Mesodermal cell (in vitro differentiated cells): ENCODE measurements at regions not wholly inside any gene's neighbourhood (a gene's known extent, or its start where the extent isn't known, plus 50 kb on each side); places are given as distances from the start of the nearest gene placed in this dataset.
A peak's percentile ranks its signal among the peaks of the same experiment; 100 is the strongest.
"Not testable (repeated sequence)": the region's sequence is repeated elsewhere in the genome, so short reads cannot be mapped to it uniquely, and the experiment has no call there.

Experiments used
- H3K27ac ChIP-seq: 2 replicates; pipeline ENCODE4 v1.7.0; 2013; ENCODE audit warnings: mild to moderate bottlenecking, low read depth, low read length, moderate library complexity; ENCODE audit not compliant: severe bottlenecking
- H3K36me3 ChIP-seq: 2 replicates; pipeline ENCODE4 v1.7.1; 2013; ENCODE audit warnings: mild to moderate bottlenecking, low read length, moderate library complexity; ENCODE audit not compliant: control insufficient read depth, insufficient read depth
- H3K4me1 ChIP-seq: one replicate; pipeline ENCODE4 v1.7.1; 2013; ENCODE audit warnings: mild to moderate bottlenecking, low read length; ENCODE audit not compliant: insufficient read depth, control insufficient read depth, poor library complexity, severe bottlenecking
- H3K4me3 ChIP-seq: 2 replicates; pipeline ENCODE4 v1.7.0; 2013; ENCODE audit warnings: low read length, control low read depth, mild to moderate bottlenecking; ENCODE audit not compliant: insufficient read depth, poor library complexity, severe bottlenecking; ENCODE audit errors: extremely low read depth
- H3K9me3 ChIP-seq: 2 replicates; pipeline ENCODE4 v1.7.1; 2013; ENCODE audit warnings: mild to moderate bottlenecking, low read length, moderate library complexity; ENCODE audit not compliant: control insufficient read depth
- WGBS, 2 experiments: methylation state at CpG; one replicate each; pipeline ENCODE4 v1.1.5; 2013; ENCODE audit warnings: missing lambda C conversion rate in 2 of 2; ENCODE audit not compliant: insufficient coverage in 2 of 2; 5-methylcytosine and 5-hydroxymethylcytosine counted together

DNA sequence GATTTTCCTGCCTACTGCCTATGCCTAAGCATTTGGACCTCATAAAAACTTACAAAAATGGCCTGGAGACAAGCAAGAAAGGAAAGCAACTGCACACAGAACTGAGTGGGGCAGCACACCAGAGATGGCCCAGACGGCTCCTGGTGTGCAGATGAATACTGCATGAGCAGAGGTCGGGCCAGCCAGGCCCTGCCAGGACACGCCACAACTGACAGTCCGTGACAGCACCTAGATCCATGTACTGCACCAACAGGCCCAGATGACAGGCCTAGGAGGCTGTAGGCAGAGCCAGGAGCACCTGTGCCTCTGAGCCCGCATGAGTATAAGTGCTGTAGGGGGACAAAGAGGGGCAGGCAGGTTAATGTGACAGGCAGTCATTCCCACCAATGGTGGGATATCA lies 160.2 kb downstream of the IGLL1 start:
- peaks cover 16% of the 10 kb centered on the region for H3K4me1 ChIP-seq
- no peak overlapping the region for H3K4me3 ChIP-seq
- H3K9me3 ChIP-seq = no peaks in the 10 kb centered on the region
- 88% methylated on average over 5 of the region's 5 CpGs for WGBS, 2 experiments
- H3K27ac ChIP-seq = no peak overlapping the region
- no peaks in the 10 kb centered on the region for H3K36me3 ChIP-seq

DNA sequence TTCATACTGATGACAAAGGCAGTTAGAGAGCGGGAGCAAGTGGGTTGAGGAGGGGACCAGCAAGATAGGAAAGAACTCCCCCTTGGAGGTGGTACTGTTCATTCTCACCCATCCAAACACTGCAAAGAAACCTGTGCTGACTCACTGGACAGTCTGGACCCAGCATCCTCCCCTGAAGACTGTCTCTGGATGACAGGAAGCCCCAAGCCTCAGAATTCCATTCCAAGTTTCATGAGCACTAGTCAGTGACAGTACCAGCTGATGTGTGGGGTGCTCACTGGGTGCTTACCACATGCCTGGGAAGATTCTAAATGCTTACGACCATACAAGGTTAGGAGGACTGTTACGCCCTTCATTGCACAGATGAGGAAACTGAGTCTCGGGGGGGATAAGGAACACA lies 160.9 kb downstream of the IGLL1 start:
- no peaks in the 10 kb centered on the region for H3K36me3 ChIP-seq
- no peak overlapping the region for H3K27ac ChIP-seq
- no peaks in the 10 kb centered on the region for H3K9me3 ChIP-seq
- no peak overlapping the region for H3K4me3 ChIP-seq
- H3K4me1 ChIP-seq = peaks cover 16% of the 10 kb centered on the region
- 92 to 95% methylated on average over 3 of the region's 4 CpGs for WGBS, 2 experiments

DNA sequence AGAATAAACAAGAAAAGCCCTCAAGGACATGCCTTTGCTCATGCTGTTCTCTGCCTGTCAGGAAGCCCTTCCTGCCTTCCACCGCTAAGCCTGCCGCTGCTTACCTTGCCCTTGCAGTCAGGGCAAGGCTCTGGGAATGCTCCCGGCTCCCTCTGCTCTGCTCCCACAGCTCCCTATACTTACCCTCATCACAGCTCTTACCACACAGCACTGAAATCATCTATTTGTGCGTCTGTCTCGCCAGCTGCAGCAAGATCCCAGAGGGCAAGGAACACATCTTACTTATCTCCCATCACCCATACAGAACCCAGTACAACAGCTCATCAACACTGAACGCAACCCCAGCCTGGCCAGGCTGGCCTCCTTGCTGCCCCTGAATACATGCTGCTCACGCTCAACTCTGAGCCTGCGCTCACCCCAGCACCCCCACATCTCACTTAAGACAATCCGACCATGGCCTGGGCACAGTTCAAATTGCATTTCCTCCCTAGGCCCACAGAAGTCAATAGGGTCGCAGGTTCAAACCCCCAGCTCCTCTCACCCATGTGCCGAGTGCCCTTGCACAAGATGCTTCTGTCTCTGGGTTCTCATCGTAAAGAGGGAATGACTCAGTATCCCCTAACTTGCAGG lies 161.8 kb downstream of the IGLL1 start:
- Histone ChIP-seq H3K36me3 (no peaks in the 10 kb centered on the region), H3K9me3 (no peaks in the 10 kb centered on the region), H3K4me1 (peaks cover 16% of the 10 kb centered on the region), H3K27ac (peak overlapping the region; percentile 41), H3K4me3 (no peak overlapping the region)
- WGBS, 2 experiments = 86 to 90% methylated on average over 10 to 12 of the region's 12 CpGs

DNA sequence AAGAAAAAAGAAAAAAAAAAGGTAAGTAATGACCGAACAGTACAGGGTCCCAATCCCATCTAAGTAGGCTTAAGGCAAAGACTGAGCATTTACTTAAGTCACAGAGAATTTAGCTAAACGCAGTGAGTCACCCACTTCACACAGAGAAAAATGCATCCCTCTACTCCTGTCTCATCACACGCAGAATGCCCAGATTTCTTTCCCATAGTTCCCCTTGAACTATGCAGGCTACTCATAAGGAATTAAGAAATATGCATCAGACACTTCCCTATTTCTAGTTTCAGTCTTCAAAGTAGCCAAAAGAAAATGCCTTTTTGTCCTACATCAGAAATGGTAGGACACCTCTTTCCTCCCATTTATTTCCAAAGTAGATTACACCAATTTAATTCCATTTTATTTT lies 162.8 kb downstream of the IGLL1 start:
- Histone ChIP-seq H3K27ac (peak overlapping the region; percentile 41), H3K4me1 (peaks cover 20% of the 10 kb centered on the region)
- WGBS, 2 experiments = 100% methylated on average over 1 of the region's 3 CpGs; no CpG with 5 or more reads in 1 of the 2 experiments
- H3K9me3 ChIP-seq, H3K36me3 ChIP-seq, H3K4me3 ChIP-seq: not testable (repeated sequence)

DNA sequence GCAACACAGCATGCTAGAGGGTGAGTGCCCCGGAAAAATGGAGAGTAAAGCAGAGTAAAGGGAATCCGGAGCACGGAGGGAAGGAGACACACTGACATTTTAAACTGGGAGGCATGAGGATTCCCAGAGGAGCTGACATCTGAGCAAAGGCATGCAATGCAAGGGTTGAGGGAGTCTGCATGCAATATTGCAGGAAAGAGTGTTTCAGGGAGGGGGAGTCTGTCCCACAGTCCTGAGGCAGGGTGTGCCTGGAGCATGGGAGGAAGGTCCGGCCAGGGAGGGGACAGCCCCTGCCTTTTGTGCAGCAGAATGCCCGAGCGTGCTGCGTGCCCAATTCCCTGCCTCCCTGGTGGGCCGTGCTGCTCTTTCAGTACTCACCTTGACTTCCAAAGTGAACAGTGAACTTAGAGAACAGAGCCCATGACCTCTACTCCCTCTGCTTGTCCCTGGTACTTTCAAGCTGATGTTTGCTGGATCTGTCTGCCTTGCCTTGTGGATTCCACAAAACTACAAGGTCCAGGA lies 163.9 kb downstream of the IGLL1 start:
- WGBS, 2 experiments = 79 to 80% methylated on average over 2 to 4 of the region's 8 CpGs
- not testable (repeated sequence) for H3K4me3 ChIP-seq, H3K27ac ChIP-seq, H3K36me3 ChIP-seq, H3K9me3 ChIP-seq
- peaks cover 20% of the 10 kb centered on the region for H3K4me1 ChIP-seq

DNA sequence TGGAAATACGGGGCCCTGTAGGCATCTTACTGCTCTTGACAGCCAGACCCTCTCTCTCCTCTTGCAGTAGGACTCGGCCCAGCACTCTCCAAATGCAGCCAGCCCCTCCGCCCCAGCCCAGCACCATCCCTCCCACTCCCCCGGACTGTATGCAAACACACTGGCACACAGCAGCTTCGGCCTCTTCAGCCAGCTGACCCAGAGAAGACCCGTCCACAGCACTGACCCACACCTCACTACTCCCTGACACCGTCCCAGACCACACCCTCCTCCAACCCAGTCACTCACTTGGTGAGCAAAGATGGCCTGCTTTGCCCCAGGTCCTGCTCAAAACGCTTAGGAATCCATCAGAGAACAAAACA lies 164.6 kb downstream of the IGLL1 start:
- Histone ChIP-seq H3K27ac (no peak overlapping the region), H3K36me3 (no peaks in the 10 kb centered on the region), H3K4me1 (peaks cover 20% of the 10 kb centered on the region), H3K4me3 (no peak overlapping the region), H3K9me3 (no peaks in the 10 kb centered on the region)
- 50 to 52% methylated on average over 5 to 7 of the region's 8 CpGs for WGBS, 2 experiments

DNA sequence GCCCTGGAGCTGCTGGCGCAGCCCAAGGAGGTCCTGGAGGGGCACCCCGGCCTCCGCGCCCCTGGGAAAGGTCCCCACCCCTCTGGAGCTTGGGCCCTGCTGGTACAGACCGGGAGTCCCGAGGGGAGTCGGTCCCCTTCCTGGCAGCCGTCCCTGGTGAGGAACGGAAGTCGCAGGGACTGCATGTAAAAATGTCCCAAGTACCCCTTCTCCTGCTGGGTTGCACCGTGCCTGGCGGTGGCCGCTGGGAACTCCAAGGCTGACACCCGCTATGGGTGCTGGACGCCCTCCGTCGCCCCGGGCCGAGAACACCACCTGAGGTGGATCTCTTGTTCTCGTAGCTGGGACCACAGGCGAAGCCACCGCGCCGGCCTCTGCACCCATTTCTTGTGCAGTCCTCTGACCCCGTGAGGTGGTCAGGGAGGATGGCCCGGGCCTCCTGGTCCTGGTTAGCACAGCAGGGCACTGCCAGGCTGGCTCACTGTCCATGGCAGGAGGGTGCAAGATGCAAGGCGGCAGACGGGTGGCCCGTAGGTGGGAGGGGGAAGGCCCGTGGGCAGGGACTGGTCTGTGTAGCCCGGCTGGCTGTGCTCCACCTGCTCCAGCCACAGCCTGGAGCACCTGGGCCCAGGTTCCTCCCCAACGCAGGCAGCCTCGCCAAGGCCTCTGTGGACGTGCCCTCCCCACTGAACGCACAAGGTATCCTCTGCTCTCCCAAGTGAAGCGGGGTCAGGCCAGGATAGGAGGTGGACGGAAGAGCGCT lies 165.2 kb downstream of the IGLL1 start:
- Histone ChIP-seq H3K4me1 (peaks cover 21% of the 10 kb centered on the region), H3K27ac (no peak overlapping the region), H3K9me3 (no peaks in the 10 kb centered on the region), H3K36me3 (no peaks in the 10 kb centered on the region), H3K4me3 (no peak overlapping the region)
- 89% methylated on average over 25 to 35 of the region's 38 CpGs for WGBS, 2 experiments

DNA sequence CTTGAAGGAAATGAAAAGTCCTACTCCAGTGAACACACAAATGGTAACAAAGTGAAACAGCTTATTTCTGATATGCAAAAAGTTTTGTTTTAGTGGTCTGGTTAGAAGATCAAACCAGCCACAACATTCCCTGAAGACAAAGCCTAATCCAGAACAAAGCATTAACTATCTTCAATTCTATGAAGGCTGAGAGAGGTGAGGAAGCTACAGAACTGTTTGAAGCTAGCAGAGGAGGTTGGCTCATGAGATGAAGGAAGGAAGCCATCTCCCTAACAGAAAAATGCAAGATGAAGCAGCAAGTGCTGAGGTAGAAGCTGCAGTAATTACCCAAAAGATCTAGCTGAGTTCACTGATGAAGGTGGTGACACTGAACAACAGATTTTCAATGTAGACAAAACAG lies 168.4 kb downstream of the IGLL1 start:
- H3K4me1 ChIP-seq = peaks cover 17% of the 10 kb centered on the region
- no peaks in the 10 kb centered on the region for H3K36me3 ChIP-seq
- H3K9me3 ChIP-seq = no peaks in the 10 kb centered on the region
- no peak overlapping the region for H3K4me3 ChIP-seq
- no peak overlapping the region for H3K27ac ChIP-seq

DNA sequence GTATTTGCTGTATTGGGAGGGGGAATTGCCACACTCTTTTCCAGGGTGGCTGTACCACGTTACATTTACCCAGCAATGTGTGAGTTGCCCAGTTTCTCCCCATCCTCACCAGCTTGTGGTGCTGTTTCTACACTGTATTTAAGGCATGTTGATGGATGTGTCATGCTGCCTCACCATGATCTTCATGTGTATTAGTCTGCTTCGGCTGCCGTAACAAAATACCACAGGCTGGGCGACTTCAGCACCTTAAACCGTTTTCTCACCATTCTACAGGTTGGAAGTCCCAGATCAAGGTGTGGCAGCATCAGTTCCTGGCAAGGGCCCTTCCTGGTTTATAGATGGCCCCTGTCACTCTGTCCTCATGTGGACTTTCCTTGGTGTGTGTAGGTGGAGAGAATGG lies 169.7 kb downstream of the IGLL1 start:
- Histone ChIP-seq H3K4me3 (no peak overlapping the region), H3K4me1 (peaks cover 11% of the 10 kb centered on the region), H3K9me3 (no peaks in the 10 kb centered on the region), H3K36me3 (no peaks in the 10 kb centered on the region), H3K27ac (no peak overlapping the region)
- WGBS, 2 experiments = 89 to 92% methylated on average over 5 of the region's 5 CpGs

DNA sequence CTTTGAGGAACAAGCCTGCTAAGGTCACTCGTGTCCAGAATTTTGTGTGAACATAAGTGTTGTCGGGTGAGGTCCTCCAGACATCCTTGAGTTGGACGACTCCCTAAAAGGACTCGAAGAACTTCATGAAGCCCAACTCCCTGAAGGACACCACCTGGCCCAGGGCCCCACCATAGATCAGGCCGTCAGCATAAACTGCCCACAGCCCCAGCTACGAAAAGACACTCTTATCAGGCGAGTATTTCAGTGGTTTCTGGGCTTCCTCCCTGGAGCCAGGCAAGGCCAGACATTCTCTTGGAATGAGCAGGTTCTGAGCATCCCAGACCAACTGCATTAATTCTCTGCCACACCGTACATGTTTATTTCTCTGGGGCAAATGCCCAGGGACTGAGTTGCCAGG lies 170.1 kb downstream of the IGLL1 start:
- Histone ChIP-seq H3K4me3 (no peak overlapping the region), H3K27ac (no peak overlapping the region), H3K9me3 (no peaks in the 10 kb centered on the region), H3K4me1 (peaks cover 7% of the 10 kb centered on the region), H3K36me3 (no peaks in the 10 kb centered on the region)
- WGBS, 2 experiments = 83% methylated on average over 4 to 7 of the region's 8 CpGs

DNA sequence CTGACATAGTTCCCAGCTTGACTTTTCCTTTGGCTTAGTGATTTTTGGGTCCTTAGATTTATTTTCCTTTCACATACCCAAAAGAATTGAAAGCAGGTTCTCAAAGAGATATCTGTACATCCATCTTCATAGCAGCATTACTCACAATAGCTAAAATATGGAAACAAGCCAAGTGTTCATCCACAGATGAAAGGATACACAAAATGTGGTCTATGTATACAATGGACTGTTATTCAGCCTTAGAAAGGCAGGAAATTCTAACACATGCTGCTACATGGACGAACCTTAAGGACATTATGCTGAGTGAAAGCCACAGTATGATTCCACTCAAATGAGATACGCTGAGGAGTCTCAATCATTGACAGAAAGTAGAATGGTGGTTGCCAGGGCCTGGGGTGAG lies 171.8 kb downstream of the IGLL1 start:
- no peak overlapping the region for H3K27ac ChIP-seq
- WGBS, 2 experiments = 65 to 69% methylated on average over 2 of the region's 2 CpGs

More for the DNA sequence above, 171.8 kb downstream of the IGLL1 start:
- Histone ChIP-seq H3K4me1 (peaks cover 7% of the 10 kb centered on the region), H3K4me3 (no peak overlapping the region), H3K36me3 (no peaks in the 10 kb centered on the region), H3K9me3 (no peaks in the 10 kb centered on the region)
